ENCODE measurements at regions not wholly inside any gene's neighbourhood (a gene's known extent, or its start where the extent isn't known, plus 50 kb on each side); places are given as distances from the start of the nearest gene placed in this dataset.

- no peak for TF ChIP-seq CTCF (IDR thresholded peaks at IDR 0.05)
- TF ChIP-seq POLR2A (IDR thresholded peaks at IDR 0.05): no peak
Measured at GRCh38 chr15:81562986-81563385, 189.0 kb upstream of the TMC3 start.

Data from esophagus squamous epithelium (tissue), 4 donors.